ENCODE measurements at regions not wholly inside any gene's neighbourhood (a gene's known extent, or its start where the extent isn't known, plus 50 kb on each side); places are given as distances from the start of the nearest gene placed in this dataset.
"Not testable (repeated sequence)": the region's sequence is repeated elsewhere in the genome, so short reads cannot be mapped to it uniquely, and the experiment has no call there.

GRCh38 chr12:59304077-59304721 is 291.6 kb upstream of the SLC16A7 start:
- no peaks in the 10 kb centered on the region; the same call in 1 of the 2 replicates for H3K9me2 ChIP-seq (replicated peaks; ENCODE audit: insufficient read depth, low read length)
- no peak for DNase-seq

GRCh38 chr12:59298296-59298695 is 297.5 kb upstream of the SLC16A7 start:
- DNase-seq, result no peak
- Histone ChIP-seq H2AFZ (ENCODE audit: low read length) (no peak overlapping the region), H3K36me3 (ENCODE audit: insufficient read depth, low read length) (no peaks in the 10 kb centered on the region), H3K27ac (ENCODE audit: low read length) (no peak overlapping the region), H3K9ac (ENCODE audit: low read length) (no peak overlapping the region), H3K4me3 (ENCODE audit: low read length) (no peak overlapping the region), H3K4me1 (ENCODE audit: low read length) (no peaks in the 10 kb centered on the region), H3K9me2 (replicated peaks; ENCODE audit: insufficient read depth, low read length) (no peaks in the 10 kb centered on the region), H3K4me2 (ENCODE audit: low read depth, low read length, poor library complexity, severe bottlenecking) (no peak overlapping the region), H3K27me3 (ENCODE audit: low read length) (no peaks in the 10 kb centered on the region), H4K20me1 (ENCODE audit: insufficient read depth, low read depth, low read length) (no peaks in the 10 kb centered on the region), H3K79me2 (ENCODE audit: low read length) (no peaks in the 10 kb centered on the region), H3K9me3 (ENCODE audit: low read length) (no peaks in the 10 kb centered on the region)

More at GRCh38 chr12:59304077-59304721, 291.6 kb upstream of the SLC16A7 start:
- H3K4me2 ChIP-seq (ENCODE audit: low read depth, low read length, poor library complexity, severe bottlenecking), result no peak overlapping the region
- no peak overlapping the region for H3K27ac ChIP-seq (ENCODE audit: low read length)
- H3K9me3 ChIP-seq (ENCODE audit: low read length), result no peaks in the 10 kb centered on the region
- no peaks in the 10 kb centered on the region for H3K36me3 ChIP-seq (ENCODE audit: insufficient read depth, low read length)
- no peak overlapping the region for H3K4me3 ChIP-seq (ENCODE audit: low read length)
- no peaks in the 10 kb centered on the region for H4K20me1 ChIP-seq (ENCODE audit: insufficient read depth, low read depth, low read length)
- H3K9ac ChIP-seq (ENCODE audit: low read length), result no peak overlapping the region
- H3K4me1 ChIP-seq (ENCODE audit: low read length), result no peaks in the 10 kb centered on the region
- no peaks in the 10 kb centered on the region for H3K79me2 ChIP-seq (ENCODE audit: low read length)
- no peak overlapping the region for H2AFZ ChIP-seq (ENCODE audit: low read length)
- no peaks in the 10 kb centered on the region; the same call in 1 of the 2 replicates for H3K27me3 ChIP-seq (ENCODE audit: low read length)

DNA sequence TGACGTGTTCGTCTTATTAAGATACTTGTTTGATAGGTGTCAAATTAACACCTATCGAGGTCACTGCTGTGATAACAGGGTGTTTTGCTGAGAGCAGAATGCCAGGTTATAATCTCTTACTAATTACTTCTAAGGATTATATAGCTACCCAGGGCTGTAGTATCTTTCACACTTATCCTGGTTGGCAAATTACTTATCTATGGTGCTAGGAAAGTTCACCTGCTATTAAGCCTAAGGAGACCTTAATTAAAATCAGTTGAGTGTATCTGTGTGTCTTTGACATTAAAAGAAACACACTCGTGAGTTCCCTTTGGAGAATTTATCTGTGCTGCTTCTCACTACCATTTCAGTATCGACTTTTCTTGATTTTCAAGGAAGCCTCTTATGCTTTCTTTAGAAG is 301.6 kb upstream of the SLC16A7 start:
- no peak for DNase-seq
- H3K27me3 ChIP-seq (ENCODE audit: low read length), result no peaks in the 10 kb centered on the region
- H3K79me2 ChIP-seq (ENCODE audit: low read length), result no peaks in the 10 kb centered on the region
- no peak overlapping the region for H3K4me2 ChIP-seq (ENCODE audit: low read depth, low read length, poor library complexity, severe bottlenecking)
- no peak overlapping the region for H3K9ac ChIP-seq (ENCODE audit: low read length)
- H2AFZ ChIP-seq (ENCODE audit: low read length), result no peak overlapping the region
- no peaks in the 10 kb centered on the region for H3K9me3 ChIP-seq (ENCODE audit: low read length)
- H3K4me3 ChIP-seq (ENCODE audit: low read length), result no peak overlapping the region
- H3K9me2 ChIP-seq (replicated peaks; ENCODE audit: insufficient read depth, low read length), result no peaks in the 10 kb centered on the region
- H3K27ac ChIP-seq (ENCODE audit: low read length), result no peak overlapping the region
- H3K4me1 ChIP-seq (ENCODE audit: low read length), result no peaks in the 10 kb centered on the region
- H4K20me1 ChIP-seq (ENCODE audit: insufficient read depth, low read depth, low read length), result no peaks in the 10 kb centered on the region
- no peaks in the 10 kb centered on the region for H3K36me3 ChIP-seq (ENCODE audit: insufficient read depth, low read length)

- Histone ChIP-seq H3K4me2 (ENCODE audit: low read depth, low read length, poor library complexity, severe bottlenecking) (peak overlapping the region; percentile 19), H3K4me3 (ENCODE audit: low read length) (no peak overlapping the region), H3K9ac (ENCODE audit: low read length) (no peak overlapping the region), H3K27ac (ENCODE audit: low read length) (no peak overlapping the region), H3K9me3 (ENCODE audit: low read length) (no peaks in the 10 kb centered on the region), H3K36me3 (ENCODE audit: insufficient read depth, low read length) (no peaks in the 10 kb centered on the region), H3K9me2 (replicated peaks; ENCODE audit: insufficient read depth, low read length) (no peaks in the 10 kb centered on the region), H3K79me2 (ENCODE audit: low read length) (no peaks in the 10 kb centered on the region), H2AFZ (ENCODE audit: low read length) (no peak overlapping the region), H3K4me1 (ENCODE audit: low read length) (peaks cover 13% of the 10 kb centered on the region), H3K27me3 (ENCODE audit: low read length) (0 out of 2 replicates have a peak, but pooled peaks cover 2% of the 10 kb centered on the region), H4K20me1 (ENCODE audit: insufficient read depth, low read depth, low read length) (no peaks in the 10 kb centered on the region)
- peak; percentile 44 for DNase-seq
Observed at GRCh38 chr12:59282999-59283398, 312.8 kb upstream of the SLC16A7 start.

DNA sequence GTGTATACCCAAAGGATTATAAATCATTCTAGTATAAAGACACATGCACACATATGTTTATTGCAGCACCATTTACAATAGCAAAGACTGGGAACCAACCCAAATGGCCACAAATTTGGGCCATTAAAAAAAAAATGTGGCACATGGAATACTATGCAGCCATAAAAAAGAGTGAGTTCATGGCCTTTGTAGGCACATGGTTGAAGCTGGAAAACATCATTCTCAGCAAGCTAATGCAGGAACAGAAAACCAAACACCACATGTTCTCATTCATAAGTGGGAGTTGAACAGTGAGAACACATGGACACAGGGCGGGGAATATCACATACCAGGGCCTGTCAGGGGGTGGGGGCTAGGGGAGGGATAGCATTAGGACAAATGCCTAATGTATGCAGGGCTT is 322.3 kb upstream of the SLC16A7 start:
- H3K4me3 ChIP-seq (ENCODE audit: low read length); H3K4me2 ChIP-seq (ENCODE audit: low read depth, low read length, poor library complexity, severe bottlenecking); H2AFZ ChIP-seq (ENCODE audit: low read length); H3K79me2 ChIP-seq (ENCODE audit: low read length); H4K20me1 ChIP-seq (ENCODE audit: insufficient read depth, low read depth, low read length); DNase-seq; H3K4me1 ChIP-seq (ENCODE audit: low read length); H3K9me2 ChIP-seq (replicated peaks; ENCODE audit: insufficient read depth, low read length); H3K27ac ChIP-seq (ENCODE audit: low read length); H3K9me3 ChIP-seq (ENCODE audit: low read length); H3K36me3 ChIP-seq (ENCODE audit: insufficient read depth, low read length); H3K27me3 ChIP-seq (ENCODE audit: low read length); H3K9ac ChIP-seq (ENCODE audit: low read length): not testable (repeated sequence)

- Histone ChIP-seq H3K27ac (ENCODE audit: low read length) (no peak overlapping the region), H3K27me3 (ENCODE audit: low read length) (no peaks in the 10 kb centered on the region), H3K4me1 (ENCODE audit: low read length) (no peaks in the 10 kb centered on the region), H3K4me2 (ENCODE audit: low read depth, low read length, poor library complexity, severe bottlenecking) (no peak overlapping the region), H3K9me3 (ENCODE audit: low read length) (no peaks in the 10 kb centered on the region), H3K9ac (ENCODE audit: low read length) (no peak overlapping the region), H3K36me3 (ENCODE audit: insufficient read depth, low read length) (no peaks in the 10 kb centered on the region), H3K79me2 (ENCODE audit: low read length) (no peaks in the 10 kb centered on the region), H3K4me3 (ENCODE audit: low read length) (no peak overlapping the region), H2AFZ (ENCODE audit: low read length) (no peak overlapping the region), H3K9me2 (replicated peaks; ENCODE audit: insufficient read depth, low read length) (no peaks in the 10 kb centered on the region; the same call in 1 of the 2 replicates), H4K20me1 (ENCODE audit: insufficient read depth, low read depth, low read length) (no peaks in the 10 kb centered on the region)
- DNase-seq, result no peak
Observed at GRCh38 chr12:59268295-59268809, 327.5 kb upstream of the SLC16A7 start.

GRCh38 chr12:59260202-59260601 is 335.6 kb upstream of the SLC16A7 start:
- H3K9ac ChIP-seq (ENCODE audit: low read length), result no peak overlapping the region
- H3K9me3 ChIP-seq (ENCODE audit: low read length), result no peaks in the 10 kb centered on the region
- no peaks in the 10 kb centered on the region; the same call in 1 of the 2 replicates for H3K9me2 ChIP-seq (replicated peaks; ENCODE audit: insufficient read depth, low read length)
- H3K4me2 ChIP-seq (ENCODE audit: low read depth, low read length, poor library complexity, severe bottlenecking), result no peak overlapping the region
- no peak overlapping the region for H3K27ac ChIP-seq (ENCODE audit: low read length)
- H2AFZ ChIP-seq (ENCODE audit: low read length), result no peak overlapping the region
- no peaks in the 10 kb centered on the region for H3K36me3 ChIP-seq (ENCODE audit: insufficient read depth, low read length)
- H3K27me3 ChIP-seq (ENCODE audit: low read length), result no peaks in the 10 kb centered on the region
- no peaks in the 10 kb centered on the region for H4K20me1 ChIP-seq (ENCODE audit: insufficient read depth, low read depth, low read length)
- H3K79me2 ChIP-seq (ENCODE audit: low read length), result no peaks in the 10 kb centered on the region
- no peaks in the 10 kb centered on the region for H3K4me1 ChIP-seq (ENCODE audit: low read length)
- H3K4me3 ChIP-seq (ENCODE audit: low read length), result no peak overlapping the region
- no peak for DNase-seq

GRCh38 chr12:59252731-59253130 is 332.4 kb upstream of the LRIG3 start:
- DNase-seq, result no peak
- Histone ChIP-seq H2AFZ (ENCODE audit: low read length) (no peak overlapping the region), H3K36me3 (ENCODE audit: insufficient read depth, low read length) (no peaks in the 10 kb centered on the region), H3K27me3 (ENCODE audit: low read length) (no peaks in the 10 kb centered on the region), H4K20me1 (ENCODE audit: insufficient read depth, low read depth, low read length) (no peaks in the 10 kb centered on the region), H3K9me2 (replicated peaks; ENCODE audit: insufficient read depth, low read length) (no peaks in the 10 kb centered on the region; the same call in 1 of the 2 replicates), H3K27ac (ENCODE audit: low read length) (no peak overlapping the region), H3K9ac (ENCODE audit: low read length) (no peak overlapping the region), H3K79me2 (ENCODE audit: low read length) (no peaks in the 10 kb centered on the region), H3K4me2 (ENCODE audit: low read depth, low read length, poor library complexity, severe bottlenecking) (no peak overlapping the region), H3K4me3 (ENCODE audit: low read length) (no peak overlapping the region), H3K4me1 (ENCODE audit: low read length) (no peaks in the 10 kb centered on the region), H3K9me3 (ENCODE audit: low read length) (peaks cover 2% of the 10 kb centered on the region; the same call in 1 of the 2 replicates)
